ENCODE measurements at regions not wholly inside any gene's neighbourhood (a gene's known extent, or its start where the extent isn't known, plus 50 kb on each side); places are given as distances from the start of the nearest gene placed in this dataset.

DNA sequence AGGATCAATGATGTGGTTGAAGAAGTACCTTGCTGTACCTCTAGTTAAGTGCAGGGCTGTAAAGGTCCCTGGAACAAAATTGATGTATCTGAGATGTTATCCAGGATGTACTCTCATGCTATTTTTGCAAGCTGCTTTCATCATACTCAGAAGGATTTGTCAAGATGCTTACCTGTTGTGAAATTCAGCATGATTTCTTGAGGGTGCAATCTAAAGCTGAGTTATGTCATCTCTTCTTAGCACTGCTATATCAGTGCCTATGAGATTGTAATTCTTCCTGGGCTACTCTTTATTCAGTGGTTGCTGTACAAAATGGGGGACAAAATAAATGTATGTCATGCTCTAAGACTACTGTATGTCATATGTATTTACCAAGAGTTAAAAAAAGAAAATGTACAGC, 340.7 kb upstream of the LMO3 start:
- Histone ChIP-seq H3K27ac (no peak overlapping the region), H3K4me2 (no peak overlapping the region), H3K9me3 (no peaks in the 10 kb centered on the region), H3K4me3 (no peak overlapping the region), H3K4me1 (no peaks in the 10 kb centered on the region)
- ChIA-PET POLR2A (no interaction called here), CTCF (interaction anchor here (0.8 kb wide), 1 partner anchor 10 kb away, joined by 3 read pairs; no protein-coding TSS in a partner anchor)
- DNase-seq (ENCODE audit: low read depth in 1 of 2, low spot score in 1 of 2) (no peak), FAIRE-seq (no peak), ATAC-seq (no peak)
- no peak for TF ChIP-seq HOXA7 (CRISPR knock-in tag; IDR thresholded peaks at IDR 0.05)
- TF ChIP-seq CEBPB (IDR thresholded peaks at IDR 0.05) = peak in 1 of 2 experiments; percentile 63; a peak in 2 of 4 replicates
- peak; percentile 65; the same call in 1 of the 2 replicates for TF ChIP-seq HES2 (IDR thresholded peaks at IDR 0.05)

DNA sequence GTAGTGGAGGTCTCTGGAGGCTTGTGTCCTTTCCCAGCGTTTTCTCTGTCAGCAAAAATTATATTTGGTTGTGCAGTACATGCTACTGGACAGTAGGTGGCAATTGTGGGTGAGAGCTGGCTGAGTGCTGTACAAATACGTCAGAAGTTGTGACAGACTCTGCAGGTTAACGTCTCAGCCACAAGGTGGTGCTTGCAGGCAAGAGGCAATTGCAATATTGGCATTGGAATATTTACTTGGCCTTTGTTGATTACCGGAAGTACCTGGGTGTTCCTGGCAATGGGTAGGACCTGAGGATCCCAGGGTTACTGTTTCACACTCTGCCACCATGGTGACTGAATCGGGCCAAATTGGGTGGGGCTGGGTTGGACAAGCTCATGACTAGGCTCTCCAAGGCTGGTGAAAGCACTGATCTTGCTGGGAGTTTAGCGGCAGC, 333.9 kb upstream of the LMO3 start:
- peak overlapping the region; percentile 3 to 54; a peak in 2 of 6 replicates for H3K27ac ChIP-seq
- peak; percentile 85 to 97; a peak in 5 of 6 replicates for ATAC-seq
- H3K4me2 ChIP-seq = no peak overlapping the region
- TF ChIP-seq PHF8 (IDR thresholded peaks at IDR 0.05; ENCODE audit: borderline replicate concordance, low read depth) (no peak), CHD2 (IDR thresholded peaks at IDR 0.05; ENCODE audit: low read length, partially characterized antibody) (no peak), KDM1A (IDR thresholded peaks at IDR 0.05; ENCODE audit: low read depth) (no peak), MAZ (IDR thresholded peaks at IDR 0.05; ENCODE audit: borderline replicate concordance, low read depth, low read length) (no peak), ZC3H11A (IDR thresholded peaks at IDR 0.05) (no peak), ZSCAN20 (CRISPR knock-in tag; IDR thresholded peaks at IDR 0.05) (no peak), NPAS2 (CRISPR knock-in tag; IDR thresholded peaks at IDR 0.05; ENCODE audit: borderline replicate concordance) (no peak), CEBPB (IDR thresholded peaks at IDR 0.05) (peak in 1 of 2 experiments; percentile 61; a peak in 2 of 4 replicates), EP300 (IDR thresholded peaks at IDR 0.05) (no peak), CHD4 (IDR thresholded peaks at IDR 0.05; ENCODE audit: borderline replicate concordance) (no peak), EHF (CRISPR knock-in tag; IDR thresholded peaks at IDR 0.05) (no peak), POLR2AphosphoS2 (conservative IDR thresholded peaks at IDR 0.05; ENCODE audit: low read length) (no peak), JUN (IDR thresholded peaks at IDR 0.05) (no peak), EHMT2 (IDR thresholded peaks at IDR 0.05; ENCODE audit: low read depth) (no peak), NR3C1 (IDR thresholded peaks at IDR 0.05) (no peak), NFE2L2 (conservative IDR thresholded peaks at IDR 0.05; ENCODE audit: low read length) (no peak), RAD21 (conservative IDR thresholded peaks at IDR 0.05 in 1 of 2, IDR thresholded peaks at IDR 0.05 in 1 of 2) (peak; percentile 82 to 95), SMC3 (IDR thresholded peaks at IDR 0.05) (peak; percentile 88), MAFK (IDR thresholded peaks at IDR 0.05; ENCODE audit: partially characterized antibody) (peak; percentile 92), KDM5A (IDR thresholded peaks at IDR 0.05) (no peak)
- TF ChIP-seq, protein P1, sequence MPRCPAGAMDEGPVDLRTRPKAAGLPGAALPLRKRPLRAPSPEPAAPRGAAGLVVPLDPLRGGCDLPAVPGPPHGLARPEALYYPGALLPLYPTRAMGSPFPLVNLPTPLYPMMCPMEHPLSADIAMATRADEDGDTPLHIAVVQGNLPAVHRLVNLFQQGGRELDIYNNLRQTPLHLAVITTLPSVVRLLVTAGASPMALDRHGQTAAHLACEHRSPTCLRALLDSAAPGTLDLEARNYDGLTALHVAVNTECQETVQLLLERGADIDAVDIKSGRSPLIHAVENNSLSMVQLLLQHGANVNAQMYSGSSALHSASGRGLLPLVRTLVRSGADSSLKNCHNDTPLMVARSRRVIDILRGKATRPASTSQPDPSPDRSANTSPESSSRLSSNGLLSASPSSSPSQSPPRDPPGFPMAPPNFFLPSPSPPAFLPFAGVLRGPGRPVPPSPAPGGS (IDR thresholded peaks at IDR 0.05) = no peak
- TF ChIP-seq, protein P2, sequence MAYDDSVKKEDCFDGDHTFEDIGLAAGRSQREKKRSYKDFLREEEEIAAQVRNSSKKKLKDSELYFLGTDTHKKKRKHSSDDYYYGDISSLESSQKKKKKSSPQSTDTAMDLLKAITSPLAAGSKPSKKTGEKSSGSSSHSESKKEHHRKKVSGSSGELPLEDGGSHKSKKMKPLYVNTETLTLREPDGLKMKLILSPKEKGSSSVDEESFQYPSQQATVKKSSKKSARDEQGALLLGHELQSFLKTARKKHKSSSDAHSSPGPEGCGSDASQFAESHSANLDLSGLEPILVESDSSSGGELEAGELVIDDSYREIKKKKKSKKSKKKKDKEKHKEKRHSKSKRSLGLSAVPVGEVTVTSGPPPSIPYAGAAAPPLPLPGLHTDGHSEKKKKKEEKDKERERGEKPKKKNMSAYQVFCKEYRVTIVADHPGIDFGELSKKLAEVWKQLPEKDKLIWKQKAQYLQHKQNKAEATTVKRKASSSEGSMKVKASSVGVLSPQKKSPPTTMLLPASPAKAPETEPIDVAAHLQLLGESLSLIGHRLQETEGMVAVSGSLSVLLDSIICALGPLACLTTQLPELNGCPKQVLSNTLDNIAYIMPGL (CRISPR knock-in tag; IDR thresholded peaks at IDR 0.05; ENCODE audit: borderline replicate concordance) = no peak
- TF ChIP-seq, protein P3, sequence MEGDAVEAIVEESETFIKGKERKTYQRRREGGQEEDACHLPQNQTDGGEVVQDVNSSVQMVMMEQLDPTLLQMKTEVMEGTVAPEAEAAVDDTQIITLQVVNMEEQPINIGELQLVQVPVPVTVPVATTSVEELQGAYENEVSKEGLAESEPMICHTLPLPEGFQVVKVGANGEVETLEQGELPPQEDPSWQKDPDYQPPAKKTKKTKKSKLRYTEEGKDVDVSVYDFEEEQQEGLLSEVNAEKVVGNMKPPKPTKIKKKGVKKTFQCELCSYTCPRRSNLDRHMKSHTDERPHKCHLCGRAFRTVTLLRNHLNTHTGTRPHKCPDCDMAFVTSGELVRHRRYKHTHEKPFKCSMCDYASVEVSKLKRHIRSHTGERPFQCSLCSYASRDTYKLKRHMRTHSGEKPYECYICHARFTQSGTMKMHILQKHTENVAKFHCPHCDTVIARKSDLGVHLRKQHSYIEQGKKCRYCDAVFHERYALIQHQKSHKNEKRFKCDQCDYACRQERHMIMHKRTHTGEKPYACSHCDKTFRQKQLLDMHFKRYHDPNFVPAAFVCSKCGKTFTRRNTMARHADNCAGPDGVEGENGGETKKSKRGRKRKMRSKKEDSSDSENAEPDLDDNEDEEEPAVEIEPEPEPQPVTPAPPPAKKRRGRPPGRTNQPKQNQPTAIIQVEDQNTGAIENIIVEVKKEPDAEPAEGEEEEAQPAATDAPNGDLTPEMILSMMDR (IDR thresholded peaks at IDR 0.05) = peak; percentile 78
- TF ChIP-seq, protein P4, sequence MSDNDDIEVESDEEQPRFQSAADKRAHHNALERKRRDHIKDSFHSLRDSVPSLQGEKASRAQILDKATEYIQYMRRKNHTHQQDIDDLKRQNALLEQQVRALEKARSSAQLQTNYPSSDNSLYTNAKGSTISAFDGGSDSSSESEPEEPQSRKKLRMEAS (IDR thresholded peaks at IDR 0.05) = no peak
- FAIRE-seq = peak; percentile 46
- ChIA-PET POLR2A (no interaction called here), CTCF (interaction anchor here (0.6 to 2.3 kb wide), 19 partner anchors 10 to 1052 kb away, joined by 3 to 11 read pairs (median 3); no protein-coding TSS in a partner anchor)
- H3K4me3 ChIP-seq = no peak overlapping the region
- WGBS (ENCODE audit: missing lambda C conversion rate) = 28% methylated on average over 6 of the region's 6 CpGs
- no peaks in the 10 kb centered on the region for H3K9me3 ChIP-seq
- no peaks in the 10 kb centered on the region for H3K4me1 ChIP-seq
- peak; percentile 56 to 94 for DNase-seq (ENCODE audit: low read depth in 1 of 2, low spot score in 1 of 2)
